Heart left ventricle (tissue), 13 donors: ENCODE measurements at regions not wholly inside any gene's neighbourhood (a gene's known extent, or its start where the extent isn't known, plus 50 kb on each side); places are given as distances from the start of the nearest gene placed in this dataset.

Source experiments
- POLR2A ChIP-seq, 2 donors: fragments of 450-650 bp; IDR thresholded peaks; one replicate each; pipeline ENCODE4 v1.6.1; 2017; ENCODE audit warnings: antibody characterized with exemption in 2 of 2, mild to moderate bottlenecking in 2 of 2, moderate library complexity in 2 of 2
- TF ChIP-seq, protein P1 (sequence below), 12 donors: fragments of 200-600 bp; sonication (generic) in 4 of 12; IDR thresholded peaks; one replicate each; pipeline versions ENCODE4 v1.5.0 to v1.8.0; 2018 to 2022; ENCODE audit warnings: antibody characterized with exemption in 12 of 12, mild to moderate bottlenecking in 5 of 12
- donor health status: ischemic (EF 13 %, LVEDD 7.1; RV severe dilation, severe dysfunction).
- donor health status: DM: no; HTN: yes; CAD: no.
- donor health status: DM: no; HTN: no; CAD: no.
- donor health status: ischemic (EF 25% LVEDD 6.9; RV normal size, moderate dysfunction).
- donor health status: ischemic (EF 25% LVEDD 5.7; RV mildly dilated, moderate dysfunction).
- donor health status: ischemic (EF 35%, LVEDD 5.7; RV mildly dilated, moderate dysfunction).
- donor health status: nonischemic (EF 11% LVEDD 7.7; RV severe dilation, severe dysfunction).
- donor health status: DM: yes; HTN: yes; CAD: no.
- donor health status: PGD.
- donor health status: ischemic (EF 29% LVEDD 5.4; RV normal size, mild dysfunction).
- donor health status: nonischemic (EF 23%, LVEDD 6.1; RV moderate dilation, normal function).

DNA sequence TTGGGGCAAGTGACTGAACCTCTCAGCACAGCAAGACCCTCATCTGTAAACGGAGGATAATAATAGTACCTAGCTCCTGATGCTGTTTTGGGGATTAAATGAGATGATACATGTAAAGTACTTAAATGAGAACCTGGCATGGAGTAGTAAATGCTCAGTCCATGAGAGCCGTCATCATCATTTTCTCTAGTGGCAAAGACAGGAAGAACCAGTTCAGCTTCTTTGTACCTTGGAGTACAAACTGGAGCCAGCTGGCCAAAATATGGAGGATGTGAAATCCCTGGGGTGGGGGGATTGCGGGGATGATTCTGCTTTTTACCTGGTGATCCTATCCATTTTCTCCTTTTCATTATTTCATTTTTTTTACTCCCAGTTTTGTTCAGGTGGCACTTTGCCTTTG lies 204.2 kb upstream of the LRRN1 start:
- no peak for TF ChIP-seq POLR2A (IDR thresholded peaks at IDR 0.05)
- TF ChIP-seq, protein P1, sequence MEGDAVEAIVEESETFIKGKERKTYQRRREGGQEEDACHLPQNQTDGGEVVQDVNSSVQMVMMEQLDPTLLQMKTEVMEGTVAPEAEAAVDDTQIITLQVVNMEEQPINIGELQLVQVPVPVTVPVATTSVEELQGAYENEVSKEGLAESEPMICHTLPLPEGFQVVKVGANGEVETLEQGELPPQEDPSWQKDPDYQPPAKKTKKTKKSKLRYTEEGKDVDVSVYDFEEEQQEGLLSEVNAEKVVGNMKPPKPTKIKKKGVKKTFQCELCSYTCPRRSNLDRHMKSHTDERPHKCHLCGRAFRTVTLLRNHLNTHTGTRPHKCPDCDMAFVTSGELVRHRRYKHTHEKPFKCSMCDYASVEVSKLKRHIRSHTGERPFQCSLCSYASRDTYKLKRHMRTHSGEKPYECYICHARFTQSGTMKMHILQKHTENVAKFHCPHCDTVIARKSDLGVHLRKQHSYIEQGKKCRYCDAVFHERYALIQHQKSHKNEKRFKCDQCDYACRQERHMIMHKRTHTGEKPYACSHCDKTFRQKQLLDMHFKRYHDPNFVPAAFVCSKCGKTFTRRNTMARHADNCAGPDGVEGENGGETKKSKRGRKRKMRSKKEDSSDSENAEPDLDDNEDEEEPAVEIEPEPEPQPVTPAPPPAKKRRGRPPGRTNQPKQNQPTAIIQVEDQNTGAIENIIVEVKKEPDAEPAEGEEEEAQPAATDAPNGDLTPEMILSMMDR (IDR thresholded peaks at IDR 0.05) = no peak
